ENCODE measurements at regions not wholly inside any gene's neighbourhood (a gene's known extent, or its start where the extent isn't known, plus 50 kb on each side); places are given as distances from the start of the nearest gene placed in this dataset.

DNA sequence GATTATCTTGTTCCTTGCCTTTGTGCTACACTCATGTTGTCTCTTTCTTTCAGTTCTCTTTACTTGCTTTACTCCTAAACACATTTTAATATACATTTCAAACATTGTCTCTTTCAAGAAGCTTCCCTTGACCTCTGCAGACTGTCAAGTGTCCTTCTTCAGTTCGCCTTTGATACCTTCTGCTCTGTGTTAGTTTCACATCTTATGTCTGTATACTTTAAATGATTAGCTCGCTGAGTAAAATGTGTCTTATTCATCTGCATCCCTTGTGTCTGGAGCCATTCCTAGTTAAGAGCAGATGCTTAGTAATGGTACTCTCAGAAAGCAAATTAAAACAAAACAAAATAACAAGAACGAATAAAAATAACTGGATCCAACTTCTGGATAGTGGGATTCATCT, 303.3 kb downstream of the S1PR1 start:
- TF ChIP-seq, protein P1, sequence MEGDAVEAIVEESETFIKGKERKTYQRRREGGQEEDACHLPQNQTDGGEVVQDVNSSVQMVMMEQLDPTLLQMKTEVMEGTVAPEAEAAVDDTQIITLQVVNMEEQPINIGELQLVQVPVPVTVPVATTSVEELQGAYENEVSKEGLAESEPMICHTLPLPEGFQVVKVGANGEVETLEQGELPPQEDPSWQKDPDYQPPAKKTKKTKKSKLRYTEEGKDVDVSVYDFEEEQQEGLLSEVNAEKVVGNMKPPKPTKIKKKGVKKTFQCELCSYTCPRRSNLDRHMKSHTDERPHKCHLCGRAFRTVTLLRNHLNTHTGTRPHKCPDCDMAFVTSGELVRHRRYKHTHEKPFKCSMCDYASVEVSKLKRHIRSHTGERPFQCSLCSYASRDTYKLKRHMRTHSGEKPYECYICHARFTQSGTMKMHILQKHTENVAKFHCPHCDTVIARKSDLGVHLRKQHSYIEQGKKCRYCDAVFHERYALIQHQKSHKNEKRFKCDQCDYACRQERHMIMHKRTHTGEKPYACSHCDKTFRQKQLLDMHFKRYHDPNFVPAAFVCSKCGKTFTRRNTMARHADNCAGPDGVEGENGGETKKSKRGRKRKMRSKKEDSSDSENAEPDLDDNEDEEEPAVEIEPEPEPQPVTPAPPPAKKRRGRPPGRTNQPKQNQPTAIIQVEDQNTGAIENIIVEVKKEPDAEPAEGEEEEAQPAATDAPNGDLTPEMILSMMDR (IDR thresholded peaks at IDR 0.05; ENCODE audit: control insufficient read depth, insufficient read depth, low read depth, low read length, missing control alignments): no peak
- no peak for DNase-seq (ENCODE audit: low read depth)
- no peak overlapping the region for H3K4me3 ChIP-seq (ENCODE audit: control insufficient read depth, low read depth, low read length)

DNA sequence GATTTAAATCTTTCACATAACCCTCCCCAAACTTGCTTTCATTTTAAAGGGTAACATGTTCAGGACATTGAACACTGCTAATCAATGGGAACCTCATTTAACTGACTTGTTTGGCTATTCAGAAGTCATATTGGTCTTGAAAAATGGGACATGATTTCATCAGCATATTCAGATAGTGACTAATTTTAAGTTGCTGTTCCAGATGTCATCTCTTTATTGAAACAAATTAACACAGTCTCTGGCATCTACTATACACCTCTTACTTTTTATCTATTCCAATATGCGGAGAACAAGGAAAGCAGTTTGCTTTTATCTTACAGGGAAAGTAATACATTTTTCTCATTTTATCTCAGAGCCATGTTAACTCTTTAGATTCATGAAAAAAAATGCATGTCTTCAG, 310.1 kb downstream of the S1PR1 start:
- no peak overlapping the region for H3K4me3 ChIP-seq (ENCODE audit: control insufficient read depth, low read depth, low read length)
- DNase-seq (ENCODE audit: low read depth): no peak
- TF ChIP-seq, protein P1 (IDR thresholded peaks at IDR 0.05; ENCODE audit: control insufficient read depth, insufficient read depth, low read depth, low read length, missing control alignments): no peak

- H3K4me3 ChIP-seq (ENCODE audit: control insufficient read depth, low read depth, low read length): no peak overlapping the region
- DNase-seq (ENCODE audit: low read depth): no peak
- TF ChIP-seq, protein P1 (IDR thresholded peaks at IDR 0.05; ENCODE audit: control insufficient read depth, insufficient read depth, low read depth, low read length, missing control alignments): no peak
Observed at GRCh38 chr1:101547357-101547756, 310.5 kb downstream of the S1PR1 start.

GRCh38 chr1:101548376-101548775, 311.6 kb downstream of the S1PR1 start:
- DNase-seq (ENCODE audit: low read depth): no peak
- H3K4me3 ChIP-seq (ENCODE audit: control insufficient read depth, low read depth, low read length): no peak overlapping the region
- TF ChIP-seq, protein P1 (IDR thresholded peaks at IDR 0.05; ENCODE audit: control insufficient read depth, insufficient read depth, low read depth, low read length, missing control alignments): no peak

DNA sequence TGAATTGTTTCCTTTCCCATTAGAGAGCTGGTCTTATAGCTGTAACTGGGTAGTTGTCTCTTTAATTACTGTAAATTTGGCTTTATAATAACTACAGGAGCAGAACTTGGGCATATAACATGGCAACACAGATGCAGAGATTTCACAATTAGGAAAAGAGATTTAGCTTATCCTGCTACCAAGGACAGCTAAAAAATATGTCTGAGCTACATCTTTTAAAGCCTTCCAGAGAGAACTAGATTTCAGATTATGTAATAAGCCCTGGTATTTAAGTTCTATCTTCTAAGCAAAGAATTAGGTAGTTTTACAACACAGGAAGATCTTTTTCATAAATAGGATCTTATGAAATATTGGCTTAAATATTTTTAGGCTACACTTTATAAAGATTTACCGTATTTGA, 313.8 kb downstream of the S1PR1 start:
- TF ChIP-seq, protein P1 (IDR thresholded peaks at IDR 0.05; ENCODE audit: control insufficient read depth, insufficient read depth, low read depth, low read length, missing control alignments): no peak
- no peak overlapping the region for H3K4me3 ChIP-seq (ENCODE audit: control insufficient read depth, low read depth, low read length)
- no peak for DNase-seq (ENCODE audit: low read depth)

DNA sequence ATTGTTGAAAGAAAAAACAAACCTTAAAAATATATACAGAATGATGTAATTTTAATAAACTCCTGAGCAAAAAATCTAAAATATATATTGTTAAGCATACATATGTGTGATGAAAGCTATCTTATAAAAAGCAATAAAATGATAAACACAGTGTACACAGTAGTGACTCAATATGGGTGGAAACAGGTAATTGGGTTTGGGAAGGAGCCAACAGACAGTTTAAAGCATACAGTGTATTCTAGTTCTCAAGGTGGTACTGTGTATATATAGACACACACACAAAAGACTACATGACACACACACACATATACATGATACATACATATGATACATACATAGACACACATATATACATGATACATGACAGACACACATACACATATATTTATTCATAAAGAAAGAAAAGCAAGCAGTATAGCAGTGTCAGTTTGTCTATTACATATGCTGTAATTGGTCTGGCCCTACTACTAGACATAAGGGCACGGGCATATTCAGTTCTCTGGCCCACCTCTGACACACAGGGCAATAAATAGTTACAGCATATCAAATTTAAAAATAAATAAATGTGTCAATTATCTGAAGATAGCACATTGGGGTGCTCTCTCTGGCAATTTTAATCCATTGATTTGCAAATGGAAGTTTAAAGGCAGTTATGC, 330.2 kb downstream of the S1PR1 start:
- no peak for DNase-seq (ENCODE audit: low read depth)
- H3K4me3 ChIP-seq (ENCODE audit: control insufficient read depth, low read depth, low read length): no peak overlapping the region
- TF ChIP-seq, protein P1 (IDR thresholded peaks at IDR 0.05; ENCODE audit: control insufficient read depth, insufficient read depth, low read depth, low read length, missing control alignments): no peak

Measured in AG09309 (cell line).